B cell (primary cell): ENCODE measurements at regions not wholly inside any gene's neighbourhood (a gene's known extent, or its start where the extent isn't known, plus 50 kb on each side); places are given as distances from the start of the nearest gene placed in this dataset.

Experiments used
- EZH2 ChIP-seq: IDR thresholded peaks from 2 replicates; pipeline ENCODE4 v1.6.1; 2012; ENCODE audit warnings: borderline replicate concordance, low read depth, mild to moderate bottlenecking, moderate library complexity, low read length; ENCODE audit not compliant: insufficient read depth, poor library complexity, severe bottlenecking
- TF ChIP-seq, protein P1 (sequence below): fragments of 200-600 bp; IDR thresholded peaks from one replicate; pipeline ENCODE4 v1.8.0; 2022; ENCODE audit warnings: antibody characterized with exemption, mild to moderate bottlenecking

GRCh38 chr3:103136621-103137020 lies 701.8 kb downstream of the ZPLD1 start:
- no peak for TF ChIP-seq EZH2
- TF ChIP-seq, protein P1, sequence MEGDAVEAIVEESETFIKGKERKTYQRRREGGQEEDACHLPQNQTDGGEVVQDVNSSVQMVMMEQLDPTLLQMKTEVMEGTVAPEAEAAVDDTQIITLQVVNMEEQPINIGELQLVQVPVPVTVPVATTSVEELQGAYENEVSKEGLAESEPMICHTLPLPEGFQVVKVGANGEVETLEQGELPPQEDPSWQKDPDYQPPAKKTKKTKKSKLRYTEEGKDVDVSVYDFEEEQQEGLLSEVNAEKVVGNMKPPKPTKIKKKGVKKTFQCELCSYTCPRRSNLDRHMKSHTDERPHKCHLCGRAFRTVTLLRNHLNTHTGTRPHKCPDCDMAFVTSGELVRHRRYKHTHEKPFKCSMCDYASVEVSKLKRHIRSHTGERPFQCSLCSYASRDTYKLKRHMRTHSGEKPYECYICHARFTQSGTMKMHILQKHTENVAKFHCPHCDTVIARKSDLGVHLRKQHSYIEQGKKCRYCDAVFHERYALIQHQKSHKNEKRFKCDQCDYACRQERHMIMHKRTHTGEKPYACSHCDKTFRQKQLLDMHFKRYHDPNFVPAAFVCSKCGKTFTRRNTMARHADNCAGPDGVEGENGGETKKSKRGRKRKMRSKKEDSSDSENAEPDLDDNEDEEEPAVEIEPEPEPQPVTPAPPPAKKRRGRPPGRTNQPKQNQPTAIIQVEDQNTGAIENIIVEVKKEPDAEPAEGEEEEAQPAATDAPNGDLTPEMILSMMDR: no peak
